ENCODE measurements at regions not wholly inside any gene's neighbourhood (a gene's known extent, or its start where the extent isn't known, plus 50 kb on each side); places are given as distances from the start of the nearest gene placed in this dataset.

DNA sequence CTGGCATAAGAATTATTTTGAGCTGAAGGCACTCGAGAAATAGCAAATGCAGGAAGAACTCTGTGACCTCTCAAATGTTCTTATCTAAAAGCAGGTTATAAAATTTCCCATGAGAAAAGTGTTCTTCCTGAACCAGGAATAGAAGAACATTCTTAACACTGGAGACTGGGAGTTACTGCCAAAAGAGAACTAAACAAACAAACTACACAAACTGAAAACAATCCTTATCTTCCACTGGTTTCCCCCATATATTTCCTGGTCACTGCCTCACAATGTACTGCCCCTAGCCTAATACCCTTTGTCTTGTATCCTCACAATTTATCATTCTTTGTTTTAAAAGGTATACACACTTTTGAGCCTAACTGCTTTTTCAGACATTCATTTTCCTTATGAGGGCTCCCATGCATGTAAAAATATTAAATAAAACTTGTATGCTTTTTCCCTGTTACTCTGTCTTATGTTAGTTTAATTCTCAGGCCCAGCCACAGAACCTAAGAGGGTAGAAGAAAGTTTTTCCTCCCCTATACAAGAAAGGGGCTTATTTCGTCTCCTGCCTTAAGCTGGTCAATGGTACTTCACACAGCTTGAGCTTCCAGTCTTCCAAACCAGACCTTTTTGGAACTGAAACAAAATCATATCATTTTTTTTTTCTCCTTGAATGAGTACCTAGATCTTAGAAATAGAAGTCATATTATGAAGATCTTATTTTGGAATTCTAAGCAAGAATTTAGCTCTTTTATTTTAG lies 110.6 kb downstream of the MSTN start:
- Mint-ChIP-seq H3K4me1 (ENCODE audit: unreplicated experiment) (peaks cover 6% of the 10 kb centered on the region), H3K4me3 (ENCODE audit: unreplicated experiment) (no peak overlapping the region), H3K27me3 (ENCODE audit: unreplicated experiment) (no peaks in the 10 kb centered on the region), H3K36me3 (ENCODE audit: unreplicated experiment) (no peaks in the 10 kb centered on the region), H3K9me3 (ENCODE audit: unreplicated experiment) (no peaks in the 10 kb centered on the region), H3K27ac (ENCODE audit: unreplicated experiment) (no peak overlapping the region)
- no peak for DNase-seq (ENCODE audit: extremely low spot score, unreplicated experiment)
- TF ChIP-seq, protein P1, sequence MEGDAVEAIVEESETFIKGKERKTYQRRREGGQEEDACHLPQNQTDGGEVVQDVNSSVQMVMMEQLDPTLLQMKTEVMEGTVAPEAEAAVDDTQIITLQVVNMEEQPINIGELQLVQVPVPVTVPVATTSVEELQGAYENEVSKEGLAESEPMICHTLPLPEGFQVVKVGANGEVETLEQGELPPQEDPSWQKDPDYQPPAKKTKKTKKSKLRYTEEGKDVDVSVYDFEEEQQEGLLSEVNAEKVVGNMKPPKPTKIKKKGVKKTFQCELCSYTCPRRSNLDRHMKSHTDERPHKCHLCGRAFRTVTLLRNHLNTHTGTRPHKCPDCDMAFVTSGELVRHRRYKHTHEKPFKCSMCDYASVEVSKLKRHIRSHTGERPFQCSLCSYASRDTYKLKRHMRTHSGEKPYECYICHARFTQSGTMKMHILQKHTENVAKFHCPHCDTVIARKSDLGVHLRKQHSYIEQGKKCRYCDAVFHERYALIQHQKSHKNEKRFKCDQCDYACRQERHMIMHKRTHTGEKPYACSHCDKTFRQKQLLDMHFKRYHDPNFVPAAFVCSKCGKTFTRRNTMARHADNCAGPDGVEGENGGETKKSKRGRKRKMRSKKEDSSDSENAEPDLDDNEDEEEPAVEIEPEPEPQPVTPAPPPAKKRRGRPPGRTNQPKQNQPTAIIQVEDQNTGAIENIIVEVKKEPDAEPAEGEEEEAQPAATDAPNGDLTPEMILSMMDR (IDR thresholded peaks at IDR 0.05), result no peak

DNA sequence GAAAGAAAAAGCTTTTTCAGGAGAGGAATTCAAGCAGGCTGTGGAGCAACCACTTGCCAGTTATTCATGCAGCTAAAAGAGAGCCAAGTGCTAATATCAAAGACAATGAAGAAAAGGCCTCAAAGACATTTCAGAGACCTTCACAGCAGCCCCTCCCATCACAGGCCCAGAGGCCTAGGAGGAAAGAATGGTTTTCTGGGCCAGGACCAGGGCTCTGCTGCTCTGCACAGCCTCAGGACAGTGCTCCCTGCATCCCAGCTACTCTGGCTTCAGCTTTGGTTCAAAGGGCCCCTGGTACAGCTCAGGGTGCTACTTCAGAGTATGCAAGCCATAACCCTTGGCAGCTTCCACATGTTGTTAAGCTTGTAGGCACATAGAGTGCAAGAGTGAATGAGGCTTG lies 119.5 kb downstream of the MSTN start:
- Mint-ChIP-seq H3K27me3 (ENCODE audit: unreplicated experiment) (no peaks in the 10 kb centered on the region), H3K9me3 (ENCODE audit: unreplicated experiment) (peaks cover 15% of the 10 kb centered on the region), H3K4me1 (ENCODE audit: unreplicated experiment) (no peaks in the 10 kb centered on the region), H3K4me3 (ENCODE audit: unreplicated experiment) (no peak overlapping the region), H3K36me3 (ENCODE audit: unreplicated experiment) (peaks cover 11% of the 10 kb centered on the region), H3K27ac (ENCODE audit: unreplicated experiment) (no peak overlapping the region)
- TF ChIP-seq, protein P1 (IDR thresholded peaks at IDR 0.05), result no peak
- DNase-seq (ENCODE audit: extremely low spot score, unreplicated experiment), result no peak

DNA sequence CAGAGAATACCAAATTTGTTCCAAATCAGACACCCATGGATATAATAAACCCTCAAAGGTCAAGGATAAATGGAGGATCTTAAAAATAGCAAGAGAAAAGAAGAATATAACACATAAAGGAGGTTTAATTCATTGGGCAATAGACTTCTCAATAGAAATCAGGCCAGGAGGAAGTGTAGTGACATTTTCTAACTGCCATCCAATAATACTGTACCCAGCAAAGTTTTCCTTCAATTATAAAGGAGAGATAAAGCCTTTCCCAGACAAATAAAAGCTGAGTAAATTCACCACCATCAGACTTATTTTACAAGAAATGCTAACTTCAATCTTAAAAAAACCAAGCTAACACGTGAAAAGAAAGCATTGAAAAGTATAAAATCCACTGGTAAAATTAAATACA lies 121.6 kb downstream of the MSTN start:
- Mint-ChIP-seq H3K36me3 (ENCODE audit: unreplicated experiment) (peaks cover 11% of the 10 kb centered on the region), H3K27ac (ENCODE audit: unreplicated experiment) (no peak overlapping the region), H3K27me3 (ENCODE audit: unreplicated experiment) (no peaks in the 10 kb centered on the region), H3K4me1 (ENCODE audit: unreplicated experiment) (no peaks in the 10 kb centered on the region), H3K9me3 (ENCODE audit: unreplicated experiment) (peaks cover 15% of the 10 kb centered on the region), H3K4me3 (ENCODE audit: unreplicated experiment) (no peak overlapping the region)
- no peak for DNase-seq (ENCODE audit: extremely low spot score, unreplicated experiment)
- TF ChIP-seq, protein P1 (IDR thresholded peaks at IDR 0.05), result no peak

DNA sequence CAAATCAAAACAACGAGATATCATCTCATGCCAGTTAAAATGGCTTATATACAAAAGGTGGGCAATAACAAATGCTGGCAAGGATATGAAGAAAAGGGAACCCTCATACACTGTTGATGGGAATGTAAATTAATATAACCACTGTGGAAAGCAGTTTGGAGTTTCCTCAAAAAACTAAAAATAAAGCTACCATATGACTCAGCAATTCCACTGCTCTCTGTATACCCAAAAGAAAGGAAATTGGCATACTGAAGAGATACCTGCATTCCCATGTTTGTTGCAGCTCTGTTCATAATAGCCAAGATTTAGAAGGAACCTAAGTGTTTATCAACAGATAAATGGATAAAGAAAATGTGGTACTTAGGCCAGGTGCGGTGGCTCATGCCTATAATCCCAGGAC lies 124.8 kb downstream of the MSTN start:
- peaks cover 10% of the 10 kb centered on the region for H3K36me3 Mint-ChIP-seq (ENCODE audit: unreplicated experiment)
- TF ChIP-seq, protein P1 (IDR thresholded peaks at IDR 0.05), result no peak

DNA sequence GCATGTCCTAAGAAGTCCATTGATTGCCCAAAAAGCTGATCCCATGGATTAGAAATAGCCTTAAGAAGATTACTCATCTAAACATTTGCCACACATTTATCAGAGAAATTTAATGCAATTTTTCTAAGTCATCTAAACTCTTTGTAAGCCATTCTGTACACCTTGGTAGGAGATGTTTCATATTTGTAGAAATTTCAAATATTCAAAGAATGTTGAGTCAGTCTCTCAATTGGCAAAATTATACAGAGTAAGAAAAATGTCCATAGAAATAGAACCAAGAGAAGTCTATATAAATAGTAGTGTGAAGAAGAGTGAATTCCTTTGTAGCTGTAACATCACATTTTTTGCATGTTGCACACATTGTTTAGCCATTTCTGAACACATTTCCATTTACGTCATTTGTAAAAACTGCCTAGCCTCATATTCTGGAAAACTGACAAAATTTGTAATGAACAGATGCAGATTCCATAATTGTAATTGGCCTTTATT lies 128.6 kb downstream of the MSTN start:
- Mint-ChIP-seq H3K4me1 (ENCODE audit: unreplicated experiment) (peaks cover 41% of the 10 kb centered on the region), H3K36me3 (ENCODE audit: unreplicated experiment) (no peaks in the 10 kb centered on the region), H3K27ac (ENCODE audit: unreplicated experiment) (peak overlapping the region; percentile 82), H3K9me3 (ENCODE audit: unreplicated experiment) (no peaks in the 10 kb centered on the region), H3K4me3 (ENCODE audit: unreplicated experiment) (no peak overlapping the region), H3K27me3 (ENCODE audit: unreplicated experiment) (no peaks in the 10 kb centered on the region)
- TF ChIP-seq, protein P1 (IDR thresholded peaks at IDR 0.05), result no peak
- DNase-seq (ENCODE audit: extremely low spot score, unreplicated experiment), result no peak

More for the DNA sequence above, 124.8 kb downstream of the MSTN start:
- H3K27ac Mint-ChIP-seq (ENCODE audit: unreplicated experiment), result no peak overlapping the region
- H3K9me3 Mint-ChIP-seq (ENCODE audit: unreplicated experiment), result peaks cover 13% of the 10 kb centered on the region
- no peak for DNase-seq (ENCODE audit: extremely low spot score, unreplicated experiment)
- no peaks in the 10 kb centered on the region for H3K27me3 Mint-ChIP-seq (ENCODE audit: unreplicated experiment)
- no peak overlapping the region for H3K4me3 Mint-ChIP-seq (ENCODE audit: unreplicated experiment)
- H3K4me1 Mint-ChIP-seq (ENCODE audit: unreplicated experiment), result peaks cover 22% of the 10 kb centered on the region

Measured in osteocyte (in vitro differentiated cells).